ENCODE measurements at regions not wholly inside any gene's neighbourhood (a gene's known extent, or its start where the extent isn't known, plus 50 kb on each side); places are given as distances from the start of the nearest gene placed in this dataset.

DNA sequence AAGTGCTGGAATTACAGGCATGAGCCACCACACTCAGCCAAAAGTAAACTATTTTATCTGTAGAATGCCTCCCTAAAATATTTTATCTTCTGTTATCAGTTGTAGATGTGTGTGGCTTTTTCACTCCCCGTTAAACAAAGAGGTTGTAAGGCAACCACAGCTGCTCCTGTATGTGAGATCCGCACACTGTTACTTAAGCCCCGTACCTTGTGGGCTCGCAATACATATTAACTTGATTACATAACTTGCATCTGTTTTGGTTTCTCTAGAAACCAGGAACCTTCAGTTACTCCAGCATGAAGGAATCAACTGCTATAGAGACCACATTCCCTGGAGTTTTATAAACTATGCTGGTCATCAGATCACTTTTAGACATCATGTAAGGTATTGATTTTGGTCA, 420.1 kb upstream of the SLC35B3 start:
- TF ChIP-seq, protein P1, sequence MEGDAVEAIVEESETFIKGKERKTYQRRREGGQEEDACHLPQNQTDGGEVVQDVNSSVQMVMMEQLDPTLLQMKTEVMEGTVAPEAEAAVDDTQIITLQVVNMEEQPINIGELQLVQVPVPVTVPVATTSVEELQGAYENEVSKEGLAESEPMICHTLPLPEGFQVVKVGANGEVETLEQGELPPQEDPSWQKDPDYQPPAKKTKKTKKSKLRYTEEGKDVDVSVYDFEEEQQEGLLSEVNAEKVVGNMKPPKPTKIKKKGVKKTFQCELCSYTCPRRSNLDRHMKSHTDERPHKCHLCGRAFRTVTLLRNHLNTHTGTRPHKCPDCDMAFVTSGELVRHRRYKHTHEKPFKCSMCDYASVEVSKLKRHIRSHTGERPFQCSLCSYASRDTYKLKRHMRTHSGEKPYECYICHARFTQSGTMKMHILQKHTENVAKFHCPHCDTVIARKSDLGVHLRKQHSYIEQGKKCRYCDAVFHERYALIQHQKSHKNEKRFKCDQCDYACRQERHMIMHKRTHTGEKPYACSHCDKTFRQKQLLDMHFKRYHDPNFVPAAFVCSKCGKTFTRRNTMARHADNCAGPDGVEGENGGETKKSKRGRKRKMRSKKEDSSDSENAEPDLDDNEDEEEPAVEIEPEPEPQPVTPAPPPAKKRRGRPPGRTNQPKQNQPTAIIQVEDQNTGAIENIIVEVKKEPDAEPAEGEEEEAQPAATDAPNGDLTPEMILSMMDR (IDR thresholded peaks at IDR 0.05 in 8 of 11, conservative IDR thresholded peaks at IDR 0.05 in 3 of 11), result no peak
- TF ChIP-seq POLR2A (IDR thresholded peaks at IDR 0.05), result no peak

Data from spleen (tissue), 7 donors.